ENCODE measurements at regions not wholly inside any gene's neighbourhood (a gene's known extent, or its start where the extent isn't known, plus 50 kb on each side); places are given as distances from the start of the nearest gene placed in this dataset.

- TF ChIP-seq EZH2 (IDR thresholded peaks at IDR 0.05; ENCODE audit: borderline replicate concordance, insufficient read depth, low read length, poor library complexity, severe bottlenecking): no peak
- no peak for TF ChIP-seq RAD21 (conservative IDR thresholded peaks at IDR 0.05)
- TF ChIP-seq SMC3 (conservative IDR thresholded peaks at IDR 0.05; ENCODE audit: poor library complexity): no peak
- no peak for TF ChIP-seq POLR2AphosphoS5 (IDR thresholded peaks at IDR 0.05)
- no peak for TF ChIP-seq EP300 (conservative IDR thresholded peaks at IDR 0.05; ENCODE audit: poor library complexity, severe bottlenecking)
- no peak for TF ChIP-seq REST (IDR thresholded peaks at IDR 0.05; ENCODE audit: borderline replicate concordance)
- no peaks in the 10 kb centered on the region for H3F3A ChIP-seq (ENCODE audit: insufficient read depth, low read length, poor library complexity, severe bottlenecking)
- H2AFZ ChIP-seq (ENCODE audit: low read depth, low read length): no peak overlapping the region
Observed at GRCh38 chr13:112184851-112185371, 118.0 kb downstream of the SOX1 start.

GRCh38 chr13:112185466-112185865, 118.5 kb downstream of the SOX1 start:
- Histone ChIP-seq H3K9me2 (ENCODE audit: insufficient read depth, low read length) (no peaks in the 10 kb centered on the region), H3K36me3 (ENCODE audit: insufficient read depth, low read length) (no peaks in the 10 kb centered on the region), H3K79me2 (replicated peaks; ENCODE audit: insufficient read depth, low read length) (no peaks in the 10 kb centered on the region), H3K27me3 (ENCODE audit: insufficient read depth, low read depth, low read length) (no peaks in the 10 kb centered on the region), H4K20me1 (ENCODE audit: insufficient read depth) (no peaks in the 10 kb centered on the region), H3K9me3 (ENCODE audit: low read length) (no peaks in the 10 kb centered on the region), H2AFZ (ENCODE audit: low read depth, low read length) (no peak overlapping the region), H3F3A (ENCODE audit: insufficient read depth, low read length, poor library complexity, severe bottlenecking) (no peaks in the 10 kb centered on the region), H3K27ac (ENCODE audit: low read length) (no peak overlapping the region), H3K9ac (ENCODE audit: low read length) (no peak overlapping the region), H3K4me2 (ENCODE audit: low read length) (no peak overlapping the region), H3K4me3 (ENCODE audit: low read length) (no peak overlapping the region)
- TF ChIP-seq CTCF (IDR thresholded peaks at IDR 0.05; ENCODE audit: poor library complexity, severe bottlenecking) (no peak), POLR2AphosphoS5 (IDR thresholded peaks at IDR 0.05) (no peak), RAD21 (conservative IDR thresholded peaks at IDR 0.05) (no peak), MXI1 (conservative IDR thresholded peaks at IDR 0.05; ENCODE audit: poor library complexity, severe bottlenecking) (no peak), EZH2 (IDR thresholded peaks at IDR 0.05; ENCODE audit: borderline replicate concordance, insufficient read depth, low read length, poor library complexity, severe bottlenecking) (no peak), TAF1 (IDR thresholded peaks at IDR 0.05; ENCODE audit: low read depth) (no peak), EP300 (conservative IDR thresholded peaks at IDR 0.05; ENCODE audit: poor library complexity, severe bottlenecking) (no peak), REST (IDR thresholded peaks at IDR 0.05; ENCODE audit: borderline replicate concordance) (no peak)

More at GRCh38 chr13:112184851-112185371, 118.0 kb downstream of the SOX1 start:
- Histone ChIP-seq H3K36me3 (ENCODE audit: insufficient read depth, low read length) (no peaks in the 10 kb centered on the region), H3K27ac (ENCODE audit: low read length) (no peak overlapping the region), H3K27me3 (ENCODE audit: insufficient read depth, low read depth, low read length) (no peaks in the 10 kb centered on the region), H3K9me2 (ENCODE audit: insufficient read depth, low read length) (no peaks in the 10 kb centered on the region), H3K9me3 (ENCODE audit: low read length) (no peaks in the 10 kb centered on the region), H3K4me2 (ENCODE audit: low read length) (no peak overlapping the region), H3K79me2 (replicated peaks; ENCODE audit: insufficient read depth, low read length) (no peaks in the 10 kb centered on the region), H4K20me1 (ENCODE audit: insufficient read depth) (no peaks in the 10 kb centered on the region), H3K9ac (ENCODE audit: low read length) (no peak overlapping the region), H3K4me3 (ENCODE audit: low read length) (no peak overlapping the region)

Measured in neural cell (in vitro differentiated cells).